ENCODE measurements at regions not wholly inside any gene's neighbourhood (a gene's known extent, or its start where the extent isn't known, plus 50 kb on each side); places are given as distances from the start of the nearest gene placed in this dataset.

DNA sequence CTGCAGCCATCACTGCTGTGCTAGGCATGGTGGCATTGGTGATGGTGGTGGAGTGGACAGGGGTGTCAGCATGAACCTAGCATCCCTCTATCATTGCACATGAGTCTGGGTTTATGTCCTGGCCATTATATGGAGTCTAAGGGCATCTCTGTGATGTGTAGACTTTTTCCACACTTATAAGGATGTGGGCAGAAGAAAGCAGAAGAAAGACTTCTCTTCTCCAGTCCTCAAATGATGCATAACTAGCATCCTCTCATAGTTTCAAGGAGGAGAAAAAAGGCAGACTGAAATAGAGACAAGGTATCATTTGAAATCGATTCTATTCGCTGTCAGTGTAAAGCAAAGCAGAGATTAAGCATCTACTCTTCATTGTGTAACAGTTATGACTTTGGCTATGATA, 140.0 kb upstream of the ATXN1 start:
- Histone ChIP-seq H2AFZ (ENCODE audit: low read depth, low read length) (no peak overlapping the region), H3K9ac (replicated peaks; ENCODE audit: extremely low read depth, insufficient read depth, low read length) (no peak overlapping the region), H3K27me3 (ENCODE audit: control insufficient read depth in 2 of 2, insufficient read depth in 2 of 2, low read length in 2 of 2) (no peaks in the 10 kb centered on the region), H3K4me1 (ENCODE audit: control insufficient read depth, extremely low read depth, insufficient read depth, low read length) (no peaks in the 10 kb centered on the region), H3K36me3 (ENCODE audit: control insufficient read depth in 2 of 2, extremely low read depth in 1 of 2, insufficient read depth in 2 of 2, low read length in 2 of 2) (no peaks in the 10 kb centered on the region), H3K4me2 (ENCODE audit: insufficient read depth, low read length) (no peak overlapping the region), H3K4me3 (replicated peaks in 1 of 3; ENCODE audit: insufficient read depth in 1 of 3, low read depth in 1 of 3, low read length in 3 of 3) (no peak overlapping the region), H3K9me1 (replicated peaks; ENCODE audit: control insufficient read depth, extremely low read depth, insufficient read depth, low read length) (no peaks in the 10 kb centered on the region), H4K20me1 (replicated peaks; ENCODE audit: control insufficient read depth, extremely low read depth, insufficient read depth, low read length) (no peaks in the 10 kb centered on the region), H3K9me3 (replicated peaks; ENCODE audit: control insufficient read depth, insufficient read depth, low read length) (no peaks in the 10 kb centered on the region), H3K79me2 (ENCODE audit: control insufficient read depth, insufficient read depth, low read length) (no peaks in the 10 kb centered on the region), H3K27ac (ENCODE audit: insufficient read depth, low read depth, low read length) (no peak overlapping the region)
- no peak for TF ChIP-seq FOS (IDR thresholded peaks at IDR 0.05; ENCODE audit: borderline replicate concordance, insufficient read depth, low read length)
- no peak for TF ChIP-seq GATA2 (IDR thresholded peaks at IDR 0.05; ENCODE audit: insufficient read depth, insufficient read length, low read depth, low read length)
- TF ChIP-seq, protein P1, sequence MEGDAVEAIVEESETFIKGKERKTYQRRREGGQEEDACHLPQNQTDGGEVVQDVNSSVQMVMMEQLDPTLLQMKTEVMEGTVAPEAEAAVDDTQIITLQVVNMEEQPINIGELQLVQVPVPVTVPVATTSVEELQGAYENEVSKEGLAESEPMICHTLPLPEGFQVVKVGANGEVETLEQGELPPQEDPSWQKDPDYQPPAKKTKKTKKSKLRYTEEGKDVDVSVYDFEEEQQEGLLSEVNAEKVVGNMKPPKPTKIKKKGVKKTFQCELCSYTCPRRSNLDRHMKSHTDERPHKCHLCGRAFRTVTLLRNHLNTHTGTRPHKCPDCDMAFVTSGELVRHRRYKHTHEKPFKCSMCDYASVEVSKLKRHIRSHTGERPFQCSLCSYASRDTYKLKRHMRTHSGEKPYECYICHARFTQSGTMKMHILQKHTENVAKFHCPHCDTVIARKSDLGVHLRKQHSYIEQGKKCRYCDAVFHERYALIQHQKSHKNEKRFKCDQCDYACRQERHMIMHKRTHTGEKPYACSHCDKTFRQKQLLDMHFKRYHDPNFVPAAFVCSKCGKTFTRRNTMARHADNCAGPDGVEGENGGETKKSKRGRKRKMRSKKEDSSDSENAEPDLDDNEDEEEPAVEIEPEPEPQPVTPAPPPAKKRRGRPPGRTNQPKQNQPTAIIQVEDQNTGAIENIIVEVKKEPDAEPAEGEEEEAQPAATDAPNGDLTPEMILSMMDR (IDR thresholded peaks at IDR 0.05; ENCODE audit: extremely low read depth in 1 of 2, insufficient read depth in 1 of 2, low read depth in 1 of 2, low read length in 2 of 2), result no peak
- intact Hi-C loops (cut with micrococcal nuclease), result no loop called here
- no TSS peak for BruUV-seq (replicated peaks)
- DNase-seq (ENCODE audit: low read depth, low spot score) (no peak), FAIRE-seq (no peak)
- dilution Hi-C loops (cut with MboI; ENCODE audit: extremely low pct_ligation_motif_present, low sequenced_read_pairs), result no loop called here
- ChIA-PET CTCF (interaction anchor here (0.9 to 1.1 kb wide), 3 partner anchors 11 to 199 kb away, joined by 3 to 4 read pairs (median 3); no protein-coding TSS in a partner anchor), POLR2A (no interaction called here)

DNA sequence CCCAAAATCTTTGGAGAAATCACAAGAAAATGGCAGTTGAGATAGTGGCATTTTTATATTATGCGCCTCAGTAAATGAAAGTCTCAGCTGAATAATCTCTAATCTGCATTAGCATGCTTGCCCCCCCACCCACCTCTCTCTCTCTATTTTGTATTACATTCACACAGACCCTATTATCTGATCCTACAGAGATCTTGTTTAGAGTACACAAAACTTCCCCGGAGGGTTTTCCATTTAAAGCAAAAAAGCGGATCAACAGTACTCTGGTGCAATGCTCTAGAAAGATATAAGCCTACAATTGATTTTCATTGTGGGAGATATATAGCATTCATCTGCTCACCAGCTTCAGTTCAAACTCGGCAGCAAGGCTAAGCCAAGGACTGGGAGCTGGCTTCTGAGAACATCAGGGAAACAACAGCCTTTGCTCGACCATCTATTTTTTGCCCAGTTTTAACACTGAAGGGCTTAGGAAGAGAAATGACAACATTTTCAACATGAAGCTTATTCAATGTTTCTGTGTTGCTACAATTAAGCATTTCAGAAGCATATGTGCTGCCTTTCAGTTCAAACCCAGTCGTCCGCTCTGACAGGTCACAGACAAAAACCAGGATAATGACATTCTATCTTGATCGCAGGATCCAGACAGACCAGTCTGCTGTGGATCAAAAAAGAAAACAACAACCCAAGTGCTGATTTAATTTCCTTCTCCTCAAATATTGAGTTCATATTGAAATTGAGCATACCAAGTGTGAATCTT, 137.6 kb upstream of the ATXN1 start:
- Histone ChIP-seq H3K4me2 (ENCODE audit: insufficient read depth, low read length) (no peak overlapping the region), H3K36me3 (ENCODE audit: control insufficient read depth in 2 of 2, extremely low read depth in 1 of 2, insufficient read depth in 2 of 2, low read length in 2 of 2) (no peaks in the 10 kb centered on the region), H4K20me1 (replicated peaks; ENCODE audit: control insufficient read depth, extremely low read depth, insufficient read depth, low read length) (no peaks in the 10 kb centered on the region), H3K9me1 (replicated peaks; ENCODE audit: control insufficient read depth, extremely low read depth, insufficient read depth, low read length) (no peaks in the 10 kb centered on the region), H3K79me2 (ENCODE audit: control insufficient read depth, insufficient read depth, low read length) (no peaks in the 10 kb centered on the region), H3K9ac (replicated peaks; ENCODE audit: extremely low read depth, insufficient read depth, low read length) (no peak overlapping the region), H3K27me3 (ENCODE audit: control insufficient read depth in 2 of 2, insufficient read depth in 2 of 2, low read length in 2 of 2) (no peaks in the 10 kb centered on the region), H3K4me1 (ENCODE audit: control insufficient read depth, extremely low read depth, insufficient read depth, low read length) (no peaks in the 10 kb centered on the region), H3K9me3 (replicated peaks; ENCODE audit: control insufficient read depth, insufficient read depth, low read length) (no peaks in the 10 kb centered on the region), H3K27ac (ENCODE audit: insufficient read depth, low read depth, low read length) (no peak overlapping the region), H2AFZ (ENCODE audit: low read depth, low read length) (no peak overlapping the region), H3K4me3 (replicated peaks in 1 of 3; ENCODE audit: insufficient read depth in 1 of 3, low read depth in 1 of 3, low read length in 3 of 3) (no peak overlapping the region)
- CTCF ChIA-PET, result no interaction called here
- BruUV-seq (replicated peaks), result no TSS peak
- dilution Hi-C loops (cut with MboI; ENCODE audit: extremely low pct_ligation_motif_present, low sequenced_read_pairs) (no loop called here), intact Hi-C loops (cut with micrococcal nuclease) (no loop called here)
- TF ChIP-seq GATA2 (IDR thresholded peaks at IDR 0.05; ENCODE audit: insufficient read depth, insufficient read length, low read depth, low read length) (no peak), POLR2A (IDR thresholded peaks at IDR 0.05; ENCODE audit: low read depth, low read length) (no peak), EZH2 (IDR thresholded peaks at IDR 0.05; ENCODE audit: borderline replicate concordance, low read depth, low read length, severe bottlenecking) (no peak), FOS (IDR thresholded peaks at IDR 0.05; ENCODE audit: borderline replicate concordance, insufficient read depth, low read length) (no peak), JUN (IDR thresholded peaks at IDR 0.05; ENCODE audit: borderline replicate concordance, insufficient read depth, insufficient read length, low read depth) (no peak), POLR2AphosphoS5 (IDR thresholded peaks at IDR 0.05; ENCODE audit: insufficient read depth, low read depth, low read length) (no peak), MYC (IDR thresholded peaks at IDR 0.05; ENCODE audit: low read depth, low read length) (no peak)
- TF ChIP-seq, protein P2, sequence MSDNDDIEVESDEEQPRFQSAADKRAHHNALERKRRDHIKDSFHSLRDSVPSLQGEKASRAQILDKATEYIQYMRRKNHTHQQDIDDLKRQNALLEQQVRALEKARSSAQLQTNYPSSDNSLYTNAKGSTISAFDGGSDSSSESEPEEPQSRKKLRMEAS (IDR thresholded peaks at IDR 0.05; ENCODE audit: insufficient read depth, insufficient read length), result no peak
- TF ChIP-seq, protein P1 (IDR thresholded peaks at IDR 0.05; ENCODE audit: extremely low read depth in 1 of 2, insufficient read depth in 1 of 2, low read depth in 1 of 2, low read length in 2 of 2), result no peak
- POLR2A ChIA-PET, result no interaction called here
- FAIRE-seq (no peak), DNase-seq (ENCODE audit: low read depth, low spot score) (no peak)

All from endothelial cell of umbilical vein (primary cell).